K562 (cell line): ENCODE measurements at regions not wholly inside any gene's neighbourhood (a gene's known extent, or its start where the extent isn't known, plus 50 kb on each side); places are given as distances from the start of the nearest gene placed in this dataset.
A peak's percentile ranks its signal among the peaks of the same experiment; 100 is the strongest.

ENCODE experiments used
- BMI1 ChIP-seq: fragments of 150-350 bp; IDR thresholded peaks from 2 replicates; pipeline ENCODE4 v1.6.1; 2014; ENCODE audit warnings: low read length
- CEBPB ChIP-seq: fragments of 450-650 bp; IDR thresholded peaks from 2 replicates; pipeline ENCODE4 v1.6.1; 2016; ENCODE audit warnings: missing genetic modification characterization, missing compliant biosample characterization
- CHD1 ChIP-seq: fragments of 200-600 bp; sonication (generic); IDR thresholded peaks from one replicate; pipeline ENCODE4 v1.6.1; 2012; ENCODE audit warnings: mild to moderate bottlenecking, moderate library complexity, low read length, inconsistent platforms
- CTCF ChIP-seq, 3 experiments: IDR thresholded peaks in 2 of 3; conservative IDR thresholded peaks in 1 of 3; 2 replicates each; pipeline ENCODE4 v1.5.1; 2011 to 2012; ENCODE audit warnings: low read length in 3 of 3, mild to moderate bottlenecking in 3 of 3, control low read depth in 2 of 3, improper control_type of control experiment in 1 of 3, inconsistent platforms in 1 of 3, low read depth in 1 of 3, mixed read lengths in 1 of 3, moderate library complexity in 1 of 3; ENCODE audit not compliant: insufficient read depth in 2 of 3
- E2F1 ChIP-seq: sonication (generic); formaldehyde crosslinking; IDR thresholded peaks from 2 replicates; pipeline ENCODE4 v1.8.1; 2023; ENCODE audit warnings: mild to moderate bottlenecking, missing genetic modification reagents, moderate library complexity
- EP400 ChIP-seq: fragments of 450-650 bp; IDR thresholded peaks from 2 replicates; pipeline ENCODE4 v1.6.1; 2017; ENCODE audit warnings: antibody characterized with exemption, mild to moderate bottlenecking, moderate library complexity
- HDAC1 ChIP-seq, 2 experiments: fragments of 450-650 bp; IDR thresholded peaks; 2 replicates each; pipeline ENCODE4 v1.6.1; 2016 to 2017; ENCODE audit warnings: inconsistent platforms in 1 of 2, mild to moderate bottlenecking in 1 of 2, moderate library complexity in 1 of 2
- HNRNPH1 ChIP-seq: fragments of 200-400 bp; formaldehyde crosslinking; optimal IDR thresholded peaks from 2 replicates; pipeline ENCODE3; 2017; ENCODE audit warnings: low read depth, mild to moderate bottlenecking, low read length, moderate library complexity
- MAFG ChIP-seq: fragments of 450-650 bp; conservative IDR thresholded peaks from 2 replicates; pipeline ENCODE4 v1.6.1; 2016; ENCODE audit warnings: missing genetic modification characterization, missing compliant biosample characterization
- POLR2AphosphoS5 ChIP-seq: IDR thresholded peaks from 2 replicates; pipeline ENCODE4 v1.6.1; 2011; ENCODE audit warnings: mild to moderate bottlenecking, low read depth, low read length, moderate library complexity; ENCODE audit not compliant: control insufficient read depth, insufficient read depth
- RREB1 ChIP-seq: fragments of 250-450 bp; sonication (Bioruptor Pico); IDR thresholded peaks from 2 replicates; pipeline ENCODE4 v1.4.0; 2020
- SNRNP70 ChIP-seq: fragments of 200-400 bp; formaldehyde crosslinking; optimal IDR thresholded peaks from 2 replicates; pipeline ENCODE3; 2017; ENCODE audit warnings: low read depth, low read length
- THRB ChIP-seq: fragments of 450-650 bp; formaldehyde crosslinking; conservative IDR thresholded peaks from 2 replicates; pipeline ENCODE4 v1.4.0; 2022; ENCODE audit warnings: mild to moderate bottlenecking, missing genetic modification characterization
- ZBTB49 ChIP-seq: sonication (generic); formaldehyde crosslinking; IDR thresholded peaks from 2 replicates; pipeline ENCODE4 v1.8.0; 2022; ENCODE audit warnings: missing genetic modification reagents, mild to moderate bottlenecking, borderline replicate concordance

- TF ChIP-seq CHD1, result no peak
- no peak for TF ChIP-seq CTCF (IDR thresholded peaks at IDR 0.05 in 2 of 3, conservative IDR thresholded peaks at IDR 0.05 in 1 of 3; ENCODE audit: insufficient read depth in 2 of 3, low read depth in 1 of 3, low read length in 3 of 3)
- no peak for TF ChIP-seq BMI1
- peak; percentile 92 for TF ChIP-seq CEBPB (tag)
- TF ChIP-seq HDAC1 (IDR thresholded peaks at IDR 0.05), result no peak
- TF ChIP-seq MAFG, result no peak
- TF ChIP-seq EP400, result 0 out of 2 replicates have a peak, but pooled peaks have one; percentile 44
- TF ChIP-seq RREB1 (CRISPR knock-in tag), result no peak
- TF ChIP-seq POLR2AphosphoS5, result no peak
- TF ChIP-seq ZBTB49, result no peak
- TF ChIP-seq THRB (CRISPR knock-in tag), result no peak
- TF ChIP-seq E2F1, result no peak
- TF ChIP-seq SNRNP70, result no peak
- TF ChIP-seq HNRNPH1, result no peak
Measured at GRCh38 chr7:32765185-32765584, 126.4 kb downstream of the KBTBD2 start.
